HEK293T (cell line): ENCODE measurements at regions not wholly inside any gene's neighbourhood (a gene's known extent, or its start where the extent isn't known, plus 50 kb on each side); places are given as distances from the start of the nearest gene placed in this dataset.
"Not testable (repeated sequence)": the region's sequence is repeated elsewhere in the genome, so short reads cannot be mapped to it uniquely, and the experiment has no call there.

Experiments
- CTCF ChIA-PET: fragments of 350-600 bp; formaldehyde crosslinking; extraction: SDS; loops from one replicate; lab custom pipeline; 2021; ENCODE audit warnings: antibody characterized with exemption, inconsistent platforms; lab: Yijun Ruan, JAX
- POLR2A ChIA-PET: fragments of 350-600 bp; formaldehyde crosslinking; extraction: SDS; loops from one replicate; lab custom pipeline; 2020; ENCODE audit warnings: antibody characterized with exemption, inconsistent platforms; lab: Yijun Ruan, JAX
- DNase-seq: peaks from one replicate; pipeline ENCODE4 v3.0.0; 2012; ENCODE audit warnings: mixed read lengths; ENCODE audit errors: extremely low spot score
- ARNT ChIP-seq: fragments of 450-650 bp; IDR thresholded peaks from 2 replicates; pipeline ENCODE4 v1.6.1; 2017; ENCODE audit warnings: mild to moderate bottlenecking
- BHLHE40 ChIP-seq: fragments of 450-650 bp; IDR thresholded peaks from 2 replicates; pipeline ENCODE4 v1.6.1; 2016; ENCODE audit warnings: mild to moderate bottlenecking, moderate library complexity, borderline replicate concordance
- CTBP1 ChIP-seq: fragments of 450-650 bp; IDR thresholded peaks from 2 replicates; pipeline ENCODE4 v1.6.1; 2016; ENCODE audit warnings: borderline replicate concordance
- ELF4 ChIP-seq: fragments of 450-650 bp; IDR thresholded peaks from 2 replicates; pipeline ENCODE4 v1.6.1; 2017; ENCODE audit warnings: antibody characterized with exemption
- FOXA1 ChIP-seq: fragments of 450-650 bp; IDR thresholded peaks from 2 replicates; pipeline ENCODE4 v1.6.1; 2016; ENCODE audit warnings: mild to moderate bottlenecking
- FOXK2 ChIP-seq: fragments of 450-650 bp; IDR thresholded peaks from 2 replicates; pipeline ENCODE4 v1.6.1; 2016; ENCODE audit warnings: mild to moderate bottlenecking
- FOXM1 ChIP-seq: fragments of 450-650 bp; IDR thresholded peaks from 2 replicates; pipeline ENCODE4 v1.6.1; 2017; ENCODE audit warnings: mild to moderate bottlenecking, borderline replicate concordance
- HDGF ChIP-seq: fragments of 450-650 bp; IDR thresholded peaks from 2 replicates; pipeline ENCODE4 v1.6.1; 2017; ENCODE audit warnings: antibody characterized with exemption, borderline replicate concordance
- L3MBTL2 ChIP-seq: fragments of 450-650 bp; conservative IDR thresholded peaks from 2 replicates; pipeline ENCODE4 v1.6.1; 2016; ENCODE audit warnings: mild to moderate bottlenecking
- LEF1 ChIP-seq: fragments of 450-650 bp; IDR thresholded peaks from 2 replicates; pipeline ENCODE4 v1.6.1; 2017; ENCODE audit warnings: mild to moderate bottlenecking, borderline replicate concordance
- NFRKB ChIP-seq: fragments of 450-650 bp; IDR thresholded peaks from 2 replicates; pipeline ENCODE4 v1.6.1; 2016; ENCODE audit warnings: mild to moderate bottlenecking, moderate library complexity
- SP1 ChIP-seq: fragments of 450-650 bp; IDR thresholded peaks from 2 replicates; pipeline ENCODE4 v1.6.1; 2017
- SUZ12 ChIP-seq: fragments of 450-650 bp; IDR thresholded peaks from 2 replicates; pipeline ENCODE4 v1.6.1; 2016; ENCODE audit warnings: mild to moderate bottlenecking
- TARDBP ChIP-seq: fragments of 450-650 bp; IDR thresholded peaks from 2 replicates; pipeline ENCODE4 v1.6.1; 2016
- ZNF384 ChIP-seq: fragments of 450-650 bp; IDR thresholded peaks from 2 replicates; pipeline ENCODE4 v1.6.1; 2016
- TF ChIP-seq, protein P1 (sequence below): fragments of 450-650 bp; IDR thresholded peaks from 2 replicates; pipeline ENCODE4 v1.6.1; 2016

DNA sequence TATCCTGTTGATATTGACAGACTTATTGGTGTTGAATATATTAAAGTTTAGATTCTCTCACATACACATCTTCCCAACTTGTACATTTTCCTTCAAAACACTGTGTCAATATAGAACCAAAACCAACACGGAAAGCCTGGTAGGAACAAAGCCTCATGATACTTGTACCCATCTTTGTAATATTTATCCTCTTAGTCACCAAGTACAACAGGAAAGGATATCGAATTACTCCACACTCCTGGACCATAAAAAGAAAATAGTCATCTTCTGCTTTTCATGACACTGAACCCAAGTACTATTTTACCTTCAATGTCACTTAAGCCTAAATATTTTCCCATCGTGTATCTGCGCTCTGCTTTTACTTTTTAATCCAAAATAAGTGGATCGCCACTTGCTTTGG is 702.9 kb upstream of the PCDH9 start:
- TF ChIP-seq CTBP1 (peak; percentile 33; the same call in 1 of the 2 replicates), L3MBTL2 (no peak), SUZ12 (no peak), FOXA1 (no peak), BHLHE40 (no peak)
- DNase-seq, result no peak
- CTCF ChIA-PET, result no interaction called here
- POLR2A ChIA-PET, result no interaction called here

DNA sequence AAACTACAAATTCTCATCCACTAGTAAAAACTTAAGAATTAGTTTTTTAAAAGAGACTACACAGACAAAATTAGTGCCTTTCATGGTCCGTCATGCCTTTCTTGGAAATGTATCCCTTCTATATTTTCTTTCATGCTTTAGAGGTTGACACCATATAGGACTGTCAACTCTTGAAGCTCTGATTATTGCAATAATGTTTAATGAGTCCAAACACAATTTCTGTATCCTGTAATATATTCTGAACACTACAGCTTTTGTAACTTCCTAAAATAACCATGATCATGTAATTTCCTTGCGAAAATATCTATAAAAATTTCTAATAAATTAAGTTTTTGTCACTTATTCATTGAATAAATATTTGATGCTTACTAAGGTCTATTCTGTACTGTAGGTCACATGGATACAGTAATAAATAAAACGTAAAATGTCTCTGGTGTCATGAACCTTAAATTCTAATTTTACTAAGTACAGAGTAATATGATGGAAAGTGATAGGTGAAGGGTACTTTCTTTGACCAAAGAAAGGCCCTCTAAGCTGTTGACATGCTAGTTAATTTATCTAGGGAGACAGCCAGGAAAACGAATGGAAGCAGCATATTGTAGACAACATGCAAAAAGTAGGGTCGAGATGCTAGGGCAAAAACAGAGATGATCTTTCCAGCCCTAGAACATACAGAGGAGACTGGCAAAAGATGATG is 687.3 kb upstream of the PCDH9 start:
- CTCF ChIA-PET, result no interaction called here
- POLR2A ChIA-PET, result no interaction called here
- no peak for DNase-seq
- TF ChIP-seq FOXA1 (no peak), ARNT (no peak), FOXK2 (no peak), FOXM1 (no peak), L3MBTL2 (no peak), BHLHE40 (no peak; the same call in 1 of the 2 replicates), SUZ12 (no peak), TARDBP (no peak), ELF4 (no peak), HDGF (no peak), NFRKB (no peak), CTBP1 (no peak)
- TF ChIP-seq, protein P1, sequence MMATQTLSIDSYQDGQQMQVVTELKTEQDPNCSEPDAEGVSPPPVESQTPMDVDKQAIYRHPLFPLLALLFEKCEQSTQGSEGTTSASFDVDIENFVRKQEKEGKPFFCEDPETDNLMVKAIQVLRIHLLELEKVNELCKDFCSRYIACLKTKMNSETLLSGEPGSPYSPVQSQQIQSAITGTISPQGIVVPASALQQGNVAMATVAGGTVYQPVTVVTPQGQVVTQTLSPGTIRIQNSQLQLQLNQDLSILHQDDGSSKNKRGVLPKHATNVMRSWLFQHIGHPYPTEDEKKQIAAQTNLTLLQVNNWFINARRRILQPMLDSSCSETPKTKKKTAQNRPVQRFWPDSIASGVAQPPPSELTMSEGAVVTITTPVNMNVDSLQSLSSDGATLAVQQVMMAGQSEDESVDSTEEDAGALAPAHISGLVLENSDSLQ, result no peak

DNA sequence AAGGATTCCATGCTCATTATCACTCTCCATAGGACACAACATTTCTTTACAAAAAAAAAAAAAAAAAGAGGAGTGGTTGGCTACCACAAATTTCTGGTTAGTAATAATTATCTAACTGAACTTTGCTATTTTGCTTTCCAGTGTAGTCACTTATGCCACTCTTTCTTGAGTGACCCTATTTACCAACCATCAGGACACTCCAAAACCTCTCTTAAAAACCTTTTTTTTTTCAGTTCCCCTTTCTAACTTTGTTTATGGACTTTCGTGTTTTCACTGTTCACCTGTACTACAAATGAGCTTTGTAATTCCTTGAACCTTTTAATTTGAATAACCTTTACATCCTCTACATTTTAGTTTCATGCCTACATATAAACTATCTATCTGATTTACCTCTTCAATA is 686.5 kb upstream of the PCDH9 start:
- DNase-seq, result no peak
- no peak for TF ChIP-seq ARNT
- TF ChIP-seq, protein P1, result no peak
- no peak for TF ChIP-seq L3MBTL2
- TF ChIP-seq HDGF, result no peak
- no peak for TF ChIP-seq ZNF384
- TF ChIP-seq FOXA1, result no peak
- TF ChIP-seq NFRKB, result no peak
- TF ChIP-seq TARDBP, result no peak
- TF ChIP-seq FOXM1, result no peak
- TF ChIP-seq BHLHE40, result no peak
- TF ChIP-seq ELF4, result no peak
- TF ChIP-seq LEF1, result no peak
- TF ChIP-seq CTBP1, result no peak
- TF ChIP-seq FOXK2, result no peak
- no peak for TF ChIP-seq SP1
- no peak for TF ChIP-seq SUZ12
- CTCF ChIA-PET, result no interaction called here
- POLR2A ChIA-PET, result no interaction called here

DNA sequence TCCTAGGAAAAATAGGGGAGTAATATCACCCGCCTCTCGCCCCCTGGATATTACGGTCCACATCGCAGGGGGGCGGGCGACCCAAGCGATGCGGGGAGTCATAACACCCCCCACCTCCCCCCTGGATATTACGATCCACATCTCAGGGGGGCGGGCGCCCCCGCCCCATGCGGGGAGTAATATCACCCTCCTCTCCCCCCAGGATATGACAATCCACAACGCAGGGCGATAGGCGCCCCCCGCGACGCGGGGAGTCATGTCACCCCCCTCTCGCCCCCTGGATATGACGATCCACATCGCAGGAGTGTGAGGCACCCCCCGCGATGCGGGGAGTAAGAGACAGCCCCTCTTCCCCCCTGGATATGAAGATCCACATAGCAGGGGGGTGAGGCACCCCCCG is 684.4 kb upstream of the PCDH9 start:
- no peak for DNase-seq
- ChIA-PET POLR2A (no interaction called here), CTCF (no interaction called here)
- TF ChIP-seq SP1, result no peak
- TF ChIP-seq FOXM1, result 0 out of 2 replicates have a peak, but pooled peaks have one; percentile 39
- TF ChIP-seq LEF1, result no peak

DNA sequence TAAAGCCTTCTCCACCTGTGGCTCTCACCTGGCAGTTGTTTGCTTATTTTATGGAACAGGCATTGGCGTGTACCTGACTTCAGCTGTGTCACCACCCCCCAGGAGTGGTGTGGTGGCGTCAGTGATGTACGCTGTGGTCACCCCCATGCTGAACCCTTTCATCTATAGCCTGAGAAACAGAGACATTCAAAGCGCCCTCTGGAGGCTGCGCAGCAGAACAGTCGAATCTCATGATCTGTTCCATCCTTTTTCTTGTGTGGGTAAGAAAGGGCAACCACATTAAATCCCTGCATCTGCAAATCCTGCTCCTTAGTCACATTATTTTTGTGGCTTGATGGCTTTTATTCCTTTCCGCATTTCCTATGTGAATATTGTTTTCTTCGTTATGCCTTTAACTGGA is 672.8 kb upstream of the PCDH9 start:
- CTCF ChIA-PET, POLR2A ChIA-PET: not testable (repeated sequence)

DNA sequence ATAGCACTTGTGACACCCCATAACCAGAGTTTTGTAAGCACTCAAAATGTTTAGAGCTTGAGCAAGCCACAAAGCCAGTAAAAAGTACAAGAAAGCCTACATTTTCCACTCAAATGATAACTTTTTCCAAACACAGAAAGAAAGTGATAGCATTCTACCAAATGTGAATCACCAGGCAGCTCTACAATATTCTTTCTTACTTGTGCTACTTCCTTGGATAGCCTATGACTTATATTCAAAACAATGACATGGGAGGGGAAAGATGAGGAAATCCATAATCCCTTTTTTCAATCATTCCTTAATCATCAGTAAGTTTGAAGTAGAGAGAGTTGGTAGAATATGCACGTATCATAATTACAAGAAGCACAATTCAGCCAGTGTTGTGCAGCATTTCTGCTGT is 650.8 kb upstream of the PCDH9 start:
- TF ChIP-seq LEF1 (no peak), TARDBP (no peak), ELF4 (no peak), CTBP1 (no peak), L3MBTL2 (no peak), ZNF384 (no peak), FOXK2 (no peak), HDGF (no peak), FOXA1 (no peak), FOXM1 (no peak), BHLHE40 (no peak), NFRKB (no peak), ARNT (no peak), SUZ12 (no peak), SP1 (no peak)
- TF ChIP-seq, protein P1, result no peak
- POLR2A ChIA-PET, result no interaction called here
- CTCF ChIA-PET, result no interaction called here
- no peak for DNase-seq

More for the DNA sequence above, 672.8 kb upstream of the PCDH9 start:
- not testable (repeated sequence) for DNase-seq

DNA sequence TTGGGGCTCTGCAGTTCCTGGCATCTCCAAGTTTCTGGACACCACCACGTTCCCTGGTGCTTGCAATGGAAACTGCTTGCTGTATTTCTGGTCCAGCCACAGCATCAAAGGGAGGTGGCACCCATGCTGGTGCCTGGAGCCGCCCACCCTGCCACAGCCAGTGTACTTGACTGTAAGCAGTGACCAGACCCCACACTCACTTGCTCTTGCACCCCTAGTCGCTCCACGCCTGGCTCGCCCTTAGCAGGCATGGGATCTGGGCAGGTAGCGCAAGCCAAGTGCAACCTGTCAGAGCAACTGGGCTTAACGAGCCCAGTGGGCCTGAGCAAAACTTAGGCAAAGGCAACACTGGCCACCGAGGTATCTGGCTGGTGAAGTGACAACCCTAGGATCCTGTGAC is 648.2 kb upstream of the PCDH9 start:
- DNase-seq, result no peak
- ChIA-PET POLR2A (no interaction called here), CTCF (no interaction called here)
- TF ChIP-seq HDGF (no peak), FOXK2 (no peak), FOXA1 (no peak), ZNF384 (no peak)
